ENCODE measurements at regions not wholly inside any gene's neighbourhood (a gene's known extent, or its start where the extent isn't known, plus 50 kb on each side); places are given as distances from the start of the nearest gene placed in this dataset.
A peak's percentile ranks its signal among the peaks of the same experiment; 100 is the strongest.
"Not testable (repeated sequence)": the region's sequence is repeated elsewhere in the genome, so short reads cannot be mapped to it uniquely, and the experiment has no call there.

GRCh38 chr7:50242111-50242510, 62.4 kb upstream of the IKZF1 start:
- ATAC-seq; DNase-seq (ENCODE audit: low spot score); H3K27me3 Mint-ChIP-seq (ENCODE audit: low read depth); H3K27ac Mint-ChIP-seq; H3K4me3 Mint-ChIP-seq; CTCF ChIA-PET; H3K4me1 Mint-ChIP-seq; POLR2A ChIA-PET: not testable (repeated sequence)
- H3K36me3 Mint-ChIP-seq: peaks cover 12% of the 10 kb centered on the region
- H3K9me3 Mint-ChIP-seq: peaks cover 33% of the 10 kb centered on the region
- 0 out of 2 replicates have a peak, but pooled peaks have one; percentile 21 for TF ChIP-seq ZNF512 (CRISPR knock-in tag; IDR thresholded peaks at IDR 0.05; ENCODE audit: borderline replicate concordance)

GRCh38 chr7:50240699-50241098, 63.8 kb upstream of the IKZF1 start:
- H3K27ac Mint-ChIP-seq; ATAC-seq; H3K27me3 Mint-ChIP-seq (ENCODE audit: low read depth); DNase-seq (ENCODE audit: low spot score); CTCF ChIA-PET; H3K36me3 Mint-ChIP-seq; H3K4me1 Mint-ChIP-seq; POLR2A ChIA-PET; H3K4me3 Mint-ChIP-seq: not testable (repeated sequence)
- peaks cover 24% of the 10 kb centered on the region for H3K9me3 Mint-ChIP-seq

DNA sequence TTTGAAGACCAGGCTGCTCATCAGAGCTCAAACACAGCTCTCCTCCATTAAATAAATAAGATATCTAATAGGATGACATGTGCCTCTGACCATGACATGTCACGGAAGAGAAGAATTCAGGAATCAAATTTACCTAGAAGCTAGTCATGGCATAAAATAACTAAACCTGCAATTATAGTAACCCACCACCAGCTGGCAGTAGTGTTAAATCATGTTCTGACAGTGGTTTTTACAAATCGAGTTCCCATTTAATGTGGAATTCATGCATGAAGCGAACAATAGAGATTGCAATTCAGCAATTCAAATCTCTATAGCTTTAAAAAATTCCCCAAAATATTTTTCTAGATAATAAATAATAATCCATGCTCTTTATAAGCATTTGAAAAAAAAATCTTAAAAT, 74.6 kb upstream of the IKZF1 start:
- TF ChIP-seq, protein P1, sequence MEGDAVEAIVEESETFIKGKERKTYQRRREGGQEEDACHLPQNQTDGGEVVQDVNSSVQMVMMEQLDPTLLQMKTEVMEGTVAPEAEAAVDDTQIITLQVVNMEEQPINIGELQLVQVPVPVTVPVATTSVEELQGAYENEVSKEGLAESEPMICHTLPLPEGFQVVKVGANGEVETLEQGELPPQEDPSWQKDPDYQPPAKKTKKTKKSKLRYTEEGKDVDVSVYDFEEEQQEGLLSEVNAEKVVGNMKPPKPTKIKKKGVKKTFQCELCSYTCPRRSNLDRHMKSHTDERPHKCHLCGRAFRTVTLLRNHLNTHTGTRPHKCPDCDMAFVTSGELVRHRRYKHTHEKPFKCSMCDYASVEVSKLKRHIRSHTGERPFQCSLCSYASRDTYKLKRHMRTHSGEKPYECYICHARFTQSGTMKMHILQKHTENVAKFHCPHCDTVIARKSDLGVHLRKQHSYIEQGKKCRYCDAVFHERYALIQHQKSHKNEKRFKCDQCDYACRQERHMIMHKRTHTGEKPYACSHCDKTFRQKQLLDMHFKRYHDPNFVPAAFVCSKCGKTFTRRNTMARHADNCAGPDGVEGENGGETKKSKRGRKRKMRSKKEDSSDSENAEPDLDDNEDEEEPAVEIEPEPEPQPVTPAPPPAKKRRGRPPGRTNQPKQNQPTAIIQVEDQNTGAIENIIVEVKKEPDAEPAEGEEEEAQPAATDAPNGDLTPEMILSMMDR (IDR thresholded peaks at IDR 0.05): peak; percentile 38; the same call in 1 of the 2 replicates
- no peak for TF ChIP-seq ZNF512 (CRISPR knock-in tag; IDR thresholded peaks at IDR 0.05; ENCODE audit: borderline replicate concordance)
- CTCF ChIA-PET: interaction anchor here (0.6 to 1.1 kb wide), 6 partner anchors 17 to 188 kb away, joined by 3 to 5 read pairs (median 3); no protein-coding TSS in a partner anchor
- POLR2A ChIA-PET: no interaction called here
- H3K9me3 Mint-ChIP-seq: peaks cover 29% of the 10 kb centered on the region
- H3K27me3 Mint-ChIP-seq (ENCODE audit: low read depth): no peaks in the 10 kb centered on the region
- no peak overlapping the region for H3K27ac Mint-ChIP-seq
- no peak overlapping the region for H3K4me3 Mint-ChIP-seq
- H3K4me1 Mint-ChIP-seq: peaks cover 8% of the 10 kb centered on the region
- ATAC-seq (no peak), DNase-seq (ENCODE audit: low spot score) (no peak)
- peaks cover 25% of the 10 kb centered on the region for H3K36me3 Mint-ChIP-seq

- CTCF ChIA-PET: no interaction called here
- H3K27ac Mint-ChIP-seq: no peak overlapping the region
- H3K36me3 Mint-ChIP-seq: peaks cover 25% of the 10 kb centered on the region
- no peak overlapping the region for H3K4me3 Mint-ChIP-seq
- POLR2A ChIA-PET: interaction anchor here (0.7 kb wide), 1 partner anchor 994 kb away, joined by 3 read pairs; no protein-coding TSS in a partner anchor
- H3K9me3 Mint-ChIP-seq: peaks cover 35% of the 10 kb centered on the region
- DNase-seq (ENCODE audit: low spot score) (no peak), ATAC-seq (no peak)
- no peaks in the 10 kb centered on the region for H3K27me3 Mint-ChIP-seq (ENCODE audit: low read depth)
- TF ChIP-seq ERG (CRISPR knock-in tag; IDR thresholded peaks at IDR 0.05) (no peak), ZNF512 (CRISPR knock-in tag; IDR thresholded peaks at IDR 0.05; ENCODE audit: borderline replicate concordance) (no peak), EMX1 (CRISPR knock-in tag; IDR thresholded peaks at IDR 0.05) (no peak)
- peaks cover 8% of the 10 kb centered on the region for H3K4me1 Mint-ChIP-seq
These were observed 76.4 kb upstream of the IKZF1 start for GRCh38 chr7:50228148-50228547.

DNA sequence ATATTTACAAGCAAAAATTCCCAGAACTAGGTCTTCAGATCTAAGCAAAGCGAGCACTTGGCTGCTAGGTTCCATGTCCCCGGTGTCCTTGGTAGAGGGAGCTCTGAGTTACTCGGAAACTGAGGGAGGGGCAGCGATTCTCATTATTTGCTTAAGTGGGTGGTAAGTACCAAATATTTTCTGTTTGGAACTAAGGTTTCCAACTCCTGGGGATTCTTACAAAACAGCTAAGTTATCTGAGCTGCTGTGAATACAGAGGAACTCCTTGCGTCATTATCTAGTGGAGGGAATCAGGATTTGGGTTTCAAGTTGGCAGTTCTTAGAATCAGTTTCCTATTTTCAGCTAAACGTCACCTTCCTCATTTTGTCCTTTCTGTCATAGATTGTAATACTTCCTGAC, 76.8 kb upstream of the IKZF1 start:
- Mint-ChIP-seq H3K4me1 (peaks cover 8% of the 10 kb centered on the region), H3K4me3 (no peak overlapping the region), H3K36me3 (peaks cover 25% of the 10 kb centered on the region), H3K27me3 (ENCODE audit: low read depth) (no peaks in the 10 kb centered on the region), H3K27ac (no peak overlapping the region), H3K9me3 (peaks cover 35% of the 10 kb centered on the region)
- DNase-seq (ENCODE audit: low spot score) (no peak), ATAC-seq (no peak)
- ChIA-PET POLR2A (interaction anchor here (0.7 kb wide), 1 partner anchor 994 kb away, joined by 3 read pairs; no protein-coding TSS in a partner anchor), CTCF (no interaction called here)
- no peak for TF ChIP-seq E2F4 (CRISPR knock-in tag; IDR thresholded peaks at IDR 0.05; ENCODE audit: borderline replicate concordance, low read depth)
- TF ChIP-seq, protein P2, sequence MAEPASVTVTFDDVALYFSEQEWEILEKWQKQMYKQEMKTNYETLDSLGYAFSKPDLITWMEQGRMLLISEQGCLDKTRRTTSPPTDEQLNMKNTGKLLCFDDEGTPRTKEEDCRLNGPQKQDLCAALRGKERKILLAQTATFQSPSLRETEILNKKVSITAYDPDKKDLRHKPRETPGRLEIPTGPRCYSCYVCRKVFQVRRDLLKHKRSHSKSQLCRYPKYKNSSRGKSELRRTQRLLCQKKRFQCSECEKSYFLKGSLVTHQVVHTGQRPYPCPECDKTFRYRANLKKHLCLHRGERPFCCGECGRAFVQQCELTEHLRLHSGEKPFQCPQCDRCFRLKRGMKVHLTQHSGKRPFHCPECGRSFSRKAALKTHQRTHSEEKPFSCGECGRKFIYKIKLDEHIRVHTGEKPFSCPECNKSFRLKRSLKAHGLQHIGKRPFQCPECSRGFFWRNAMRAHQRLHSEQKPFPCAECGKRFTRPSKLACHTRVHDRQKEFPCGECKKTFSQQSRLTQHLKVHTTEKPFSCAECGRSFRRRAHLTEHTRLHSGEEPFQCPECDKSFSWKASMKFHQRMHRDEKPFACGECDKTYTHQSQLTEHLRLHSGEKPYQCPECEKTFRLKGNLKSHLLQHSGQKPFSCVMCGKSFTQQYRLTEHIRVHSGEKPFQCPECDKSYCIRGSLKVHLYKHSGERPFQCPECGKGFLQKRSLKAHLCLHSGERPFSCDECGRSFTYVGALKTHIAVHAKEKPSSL (CRISPR knock-in tag; conservative IDR thresholded peaks at IDR 0.05): no peak
- no peak for TF ChIP-seq GTF2I (CRISPR knock-in tag; conservative IDR thresholded peaks at IDR 0.05)
- TF ChIP-seq SMAD3 (CRISPR knock-in tag; IDR thresholded peaks at IDR 0.05; ENCODE audit: borderline replicate concordance): no peak
